HG02884 (cell line): ENCODE measurements at regions not wholly inside any gene's neighbourhood (a gene's known extent, or its start where the extent isn't known, plus 50 kb on each side); places are given as distances from the start of the nearest gene placed in this dataset.
"Not testable (repeated sequence)": the region's sequence is repeated elsewhere in the genome, so short reads cannot be mapped to it uniquely, and the experiment has no call there.

Experiments used
- ATAC-seq: cut with Tn5 transposase; IDR thresholded peaks from one replicate; pipeline ENCODE4 v1.9.1; 2021; ENCODE audit warnings: mild to moderate bottlenecking, moderate library complexity; ENCODE audit not compliant: unreplicated experiment

DNA sequence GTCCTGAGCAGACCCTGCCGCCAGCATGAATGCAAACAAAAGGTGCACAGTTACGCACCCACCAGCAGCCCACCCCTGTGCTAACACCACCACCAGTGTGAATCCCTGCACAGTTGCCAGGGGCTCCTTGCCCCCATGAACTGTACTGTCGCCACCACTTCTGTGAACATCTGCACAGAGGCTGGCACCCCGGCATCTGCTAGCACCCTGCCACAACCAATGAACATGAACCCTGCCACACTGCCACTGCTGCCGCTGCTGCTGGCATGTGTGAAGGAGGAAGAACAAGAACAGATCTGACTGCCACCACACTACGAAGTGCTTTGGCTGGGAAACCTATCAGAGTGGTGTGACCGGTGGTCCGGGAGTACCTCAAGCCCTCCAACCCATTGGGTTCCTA, 261.3 kb downstream of the PARM1 start:
- no peak for ATAC-seq

DNA sequence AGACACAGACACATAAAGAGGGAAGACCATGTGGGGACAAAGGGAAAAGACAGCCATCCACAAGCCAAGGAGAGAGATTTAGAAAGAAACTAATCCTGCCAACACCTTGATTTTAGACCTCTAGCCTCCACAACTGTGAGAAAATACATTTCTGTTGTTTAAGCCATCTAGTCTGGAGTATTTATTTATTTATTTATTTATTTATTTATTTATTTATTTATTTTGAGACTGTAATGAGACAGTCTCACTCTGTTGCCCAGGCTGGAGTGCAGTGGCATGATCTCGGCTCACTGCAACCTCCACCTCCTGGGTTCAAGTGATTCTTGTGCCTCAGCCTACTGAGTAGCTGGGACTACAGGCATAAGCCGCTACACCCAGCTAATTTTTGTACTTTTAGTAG, 259.3 kb downstream of the PARM1 start:
- not testable (repeated sequence) for ATAC-seq

DNA sequence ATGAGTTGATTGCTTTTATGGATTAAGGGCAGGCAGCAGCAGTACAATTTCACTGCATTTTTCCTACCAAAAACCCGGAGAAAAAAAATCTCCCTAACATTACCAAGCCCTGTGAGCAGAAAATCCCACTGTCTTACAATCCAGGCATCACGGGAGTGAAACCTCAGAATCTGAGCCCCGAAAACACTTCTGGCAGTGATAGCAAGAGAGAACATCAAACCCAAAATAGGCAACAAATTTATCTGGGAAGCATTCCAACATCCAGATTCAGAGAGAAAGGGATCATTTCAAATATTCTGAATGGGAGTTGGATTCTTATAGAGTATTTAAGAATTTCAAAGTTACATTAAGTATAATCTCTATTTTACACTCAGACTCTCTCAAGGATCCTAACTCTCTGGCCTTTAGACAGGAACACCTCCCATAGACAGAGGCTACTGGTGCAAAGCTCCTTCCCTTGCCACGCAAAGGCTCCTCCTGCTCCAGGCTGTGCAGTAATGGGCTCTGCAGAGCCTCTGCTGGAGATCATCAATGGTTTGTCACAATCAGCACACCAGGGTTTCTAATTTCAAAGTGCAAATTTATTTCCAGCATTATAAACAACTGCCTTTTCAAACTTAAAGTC, 256.9 kb downstream of the PARM1 start:
- no peak for ATAC-seq

DNA sequence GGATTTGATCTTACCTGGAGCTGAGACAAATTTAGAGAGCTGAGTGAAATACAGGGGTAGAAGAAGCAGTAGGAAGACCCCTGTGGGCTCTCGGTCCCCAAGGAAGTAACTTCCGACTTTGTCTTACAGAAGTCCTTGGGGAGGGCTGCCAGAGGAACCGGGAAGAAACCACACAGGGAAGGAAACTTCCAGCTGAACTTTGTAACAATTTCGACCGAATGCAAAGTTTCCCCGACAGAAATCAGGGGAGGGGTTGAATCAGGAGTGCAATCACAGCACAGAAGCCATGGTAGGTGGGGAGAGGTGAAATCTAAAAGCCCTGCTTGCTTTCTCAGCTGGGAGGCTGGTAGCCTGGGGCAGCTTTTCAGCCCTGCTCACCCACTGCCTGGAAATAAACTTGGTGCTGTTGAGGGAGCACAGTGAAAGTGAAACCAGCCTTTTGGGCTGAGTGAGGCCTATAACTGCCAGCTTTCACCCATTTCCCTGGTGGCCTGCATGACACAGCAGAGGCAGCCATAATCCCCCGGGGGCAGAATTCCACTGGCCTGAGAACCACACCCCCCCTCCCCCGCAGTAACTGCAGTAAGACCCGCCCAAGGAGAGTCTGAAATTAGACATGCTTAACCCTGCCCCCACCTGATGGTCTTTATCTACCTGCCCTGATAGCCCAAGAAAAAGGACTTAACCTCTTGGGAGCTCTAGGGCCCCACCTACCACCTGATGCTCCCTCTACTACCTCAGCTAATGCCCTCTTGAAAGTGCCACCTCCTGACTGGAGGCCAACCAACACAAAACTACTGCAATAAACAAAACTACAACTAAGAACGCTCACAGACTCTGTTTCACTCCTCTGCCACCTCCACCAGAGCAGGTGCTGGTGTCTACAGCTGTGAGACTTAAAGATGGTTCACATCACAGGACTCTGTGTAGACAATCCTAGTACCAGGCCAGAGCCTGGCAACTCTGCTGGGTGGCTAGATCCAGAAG, 248.2 kb downstream of the PARM1 start:
- peak; percentile 86 for ATAC-seq

DNA sequence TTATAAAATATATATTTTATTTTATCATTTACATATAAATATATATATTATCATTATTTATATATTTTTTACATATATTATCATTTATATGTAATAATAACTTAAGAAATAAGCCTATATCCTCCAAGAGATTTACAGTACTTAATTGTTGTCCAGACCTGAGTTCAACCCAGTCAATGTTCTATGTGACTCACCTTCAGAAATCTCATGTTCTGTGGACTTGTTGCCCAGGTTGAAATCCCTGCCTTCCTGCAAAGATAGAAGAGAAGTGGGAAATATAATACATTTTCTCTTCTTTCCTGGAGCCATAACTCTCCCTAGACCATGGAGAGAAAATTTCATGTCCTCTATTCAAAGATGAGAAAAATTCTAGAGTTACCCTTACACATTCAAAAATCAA, 247.3 kb downstream of the PARM1 start:
- ATAC-seq, result no peak

DNA sequence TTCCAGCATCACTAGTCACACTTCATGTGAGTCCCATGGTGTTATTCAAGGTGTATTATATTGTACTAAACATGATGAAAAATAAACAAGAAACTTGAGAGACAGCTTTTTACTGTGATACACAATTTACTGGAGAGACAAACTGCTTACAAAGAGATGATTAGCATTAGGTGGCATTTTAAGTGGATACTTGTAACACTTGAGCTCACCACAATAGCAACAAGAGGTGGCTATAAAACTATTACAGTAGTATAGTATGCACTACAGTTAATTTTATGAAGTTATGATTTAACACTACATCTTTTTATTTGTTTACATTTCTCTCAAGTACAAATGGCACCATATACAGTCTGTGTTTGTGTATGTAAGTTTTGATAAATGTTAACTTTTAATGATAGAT, 246.6 kb downstream of the PARM1 start:
- ATAC-seq, result no peak

DNA sequence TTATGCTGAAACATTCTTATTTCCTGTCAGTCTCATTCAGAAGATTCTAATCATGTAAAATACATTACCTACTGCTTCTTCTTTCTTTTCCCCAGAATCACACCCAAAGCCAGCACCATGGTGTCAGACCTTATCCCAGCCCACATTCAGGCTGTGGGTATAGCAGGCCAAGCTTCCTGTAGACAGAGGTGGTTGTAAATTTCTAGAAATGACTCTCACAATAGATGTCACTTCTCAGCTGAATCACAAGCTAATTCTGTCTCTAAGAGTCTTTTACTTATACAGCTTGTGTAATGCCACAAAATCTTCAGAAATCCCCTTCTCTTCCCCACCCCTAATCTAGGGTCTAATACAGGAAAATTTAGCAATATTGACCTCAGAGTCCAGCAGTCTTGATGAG, 239.6 kb downstream of the PARM1 start:
- peak; percentile 96 for ATAC-seq

DNA sequence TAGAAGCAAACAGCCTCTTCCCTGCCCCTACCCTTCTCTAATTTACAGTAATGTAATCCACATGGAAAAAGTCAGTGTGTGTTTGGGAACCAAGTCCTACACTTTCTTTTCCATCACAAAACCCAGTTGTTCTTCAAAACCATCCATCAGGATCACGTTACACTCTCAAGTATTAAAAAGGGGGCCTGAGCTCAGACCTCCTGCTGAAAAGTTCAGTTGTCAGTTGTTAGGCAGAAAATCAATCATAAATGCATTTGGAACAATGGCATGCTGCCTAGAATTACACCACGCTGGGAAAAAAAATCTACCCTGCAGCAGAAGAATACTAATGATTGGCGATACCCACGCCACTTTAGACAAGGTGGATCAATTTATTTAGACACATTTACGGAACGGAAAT, 236.5 kb downstream of the PARM1 start:
- ATAC-seq, result no peak

DNA sequence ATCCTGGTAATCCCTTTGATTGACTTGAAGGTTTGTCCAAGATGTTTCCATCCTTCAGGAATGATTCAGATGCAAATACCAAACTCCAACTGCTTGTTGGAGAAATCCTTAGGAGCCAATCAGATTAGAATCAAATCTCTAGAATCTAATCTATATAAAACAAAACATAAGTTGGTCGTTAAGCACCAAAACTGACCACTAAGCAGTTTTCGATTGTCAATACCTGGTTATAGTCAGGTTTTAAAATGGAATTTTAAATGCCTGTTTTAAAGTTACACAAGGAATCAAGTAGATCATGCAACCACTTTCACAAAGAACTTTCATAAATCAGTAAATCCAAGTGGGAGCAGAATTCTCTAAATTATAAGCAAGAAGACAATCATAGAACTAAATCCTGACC, 236.1 kb downstream of the PARM1 start:
- no peak for ATAC-seq

DNA sequence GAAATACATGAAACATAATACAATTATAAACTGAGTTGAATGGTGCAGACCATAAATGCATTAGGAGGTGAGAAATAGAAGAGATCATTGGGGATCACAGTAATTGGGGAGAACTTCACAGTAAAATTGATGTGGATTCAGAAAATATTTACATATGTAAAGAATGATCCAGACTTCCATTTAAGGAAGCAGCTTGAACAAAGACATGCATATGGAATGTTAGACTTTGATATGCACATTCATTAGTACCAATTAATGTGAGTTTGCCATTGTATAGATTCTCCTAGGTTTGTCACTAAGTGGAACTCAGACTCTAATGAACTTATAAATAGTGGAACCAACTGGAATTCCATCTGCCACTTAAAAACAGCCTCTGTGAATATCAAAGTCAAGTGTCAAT, 235.6 kb downstream of the PARM1 start:
- ATAC-seq, result no peak

DNA sequence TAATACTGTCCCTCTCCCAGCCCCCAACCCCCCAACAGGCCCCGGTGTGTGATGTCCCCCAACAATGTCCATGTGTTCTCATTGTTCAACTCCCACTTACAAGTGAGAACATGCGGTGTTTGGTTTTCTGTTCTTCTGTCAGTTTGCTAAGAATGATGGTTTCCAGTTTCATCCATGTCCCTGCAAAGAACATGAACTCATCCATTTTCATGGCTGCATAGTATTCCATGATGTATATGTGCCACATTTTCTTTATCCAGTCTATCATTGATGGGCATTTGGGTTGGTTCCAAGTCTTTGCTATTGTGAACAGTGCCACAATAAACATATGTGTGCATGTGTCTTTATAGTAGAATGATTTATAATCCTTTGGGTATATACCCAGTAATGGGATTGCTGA, 232.2 kb downstream of the PARM1 start:
- not testable (repeated sequence) for ATAC-seq

DNA sequence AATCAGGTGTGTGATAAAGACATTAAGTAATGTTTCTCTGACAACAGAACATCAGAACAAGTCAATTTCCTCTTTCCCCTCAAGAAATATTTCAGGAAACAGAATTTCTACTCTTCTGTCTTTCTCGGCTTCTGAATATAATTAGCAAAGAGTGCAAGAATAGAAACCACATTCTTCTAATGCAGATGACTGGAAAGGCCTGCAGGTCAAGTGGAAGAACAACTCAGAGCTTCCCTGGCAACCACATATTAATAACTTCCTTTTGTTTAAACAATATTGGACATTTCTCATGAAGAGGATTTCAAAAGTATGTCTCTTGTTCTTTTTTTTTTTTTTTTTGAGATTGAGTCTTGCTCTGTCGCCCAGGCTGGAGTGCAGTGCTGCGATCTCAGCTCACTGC, 225.5 kb downstream of the PARM1 start:
- no peak for ATAC-seq

DNA sequence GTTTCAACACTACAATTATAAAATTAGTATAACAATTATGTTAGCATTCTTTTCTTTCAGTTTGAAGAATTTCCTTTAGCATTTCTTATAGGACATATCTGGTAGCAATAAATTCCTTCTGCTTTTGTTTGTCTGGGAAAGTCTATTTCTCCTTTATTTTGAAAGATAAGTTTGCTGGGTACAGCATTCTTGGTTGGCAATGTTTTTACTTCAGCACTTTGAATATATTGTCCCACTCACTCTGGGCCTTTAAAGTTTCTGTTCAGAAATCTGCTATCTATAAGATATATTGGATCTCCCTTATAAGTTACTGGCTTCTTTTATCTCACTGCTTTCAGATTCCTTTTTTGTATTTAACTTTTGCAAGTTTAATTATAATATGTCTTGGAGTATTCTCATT, 222.1 kb downstream of the PARM1 start:
- ATAC-seq, result no peak

DNA sequence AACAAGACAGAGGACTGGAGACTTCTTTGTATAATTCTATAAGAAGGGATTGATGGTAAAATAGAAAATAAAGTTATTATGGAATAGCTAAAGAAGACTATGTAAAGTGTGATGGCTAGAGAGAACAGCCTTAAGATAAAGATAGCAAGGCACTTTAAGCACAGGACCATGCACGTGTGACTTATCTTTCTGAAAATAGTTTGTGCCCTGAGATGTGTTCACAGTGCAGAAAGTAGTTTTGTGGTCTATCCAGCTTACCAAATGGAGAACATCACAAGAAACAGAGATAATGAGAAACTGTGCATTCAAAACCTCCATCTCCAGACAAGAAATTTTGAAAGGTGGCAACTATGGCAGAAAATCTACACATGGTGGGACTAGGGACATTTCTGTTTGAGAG, 213.3 kb downstream of the PARM1 start:
- ATAC-seq, result no peak

DNA sequence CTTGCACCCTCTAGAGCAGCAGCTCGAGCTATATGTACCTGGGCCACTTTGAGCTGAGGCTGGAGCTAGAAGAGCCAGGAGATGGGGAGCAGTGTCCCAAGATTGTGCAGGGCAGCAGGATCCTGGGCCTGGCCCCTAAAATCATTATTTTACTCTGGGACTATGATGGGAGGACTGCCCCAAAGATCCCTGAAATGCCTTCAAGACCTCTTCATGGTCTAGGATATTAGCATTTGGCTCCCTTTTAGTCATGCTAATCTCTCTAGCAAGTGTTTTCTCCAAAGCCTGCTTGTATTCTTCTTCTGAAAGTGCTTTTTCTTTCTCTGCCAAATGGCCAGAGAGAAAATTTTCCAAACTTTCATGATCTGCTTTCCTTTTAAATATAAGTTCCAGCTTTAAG, 211.6 kb downstream of the PARM1 start:
- no peak for ATAC-seq

DNA sequence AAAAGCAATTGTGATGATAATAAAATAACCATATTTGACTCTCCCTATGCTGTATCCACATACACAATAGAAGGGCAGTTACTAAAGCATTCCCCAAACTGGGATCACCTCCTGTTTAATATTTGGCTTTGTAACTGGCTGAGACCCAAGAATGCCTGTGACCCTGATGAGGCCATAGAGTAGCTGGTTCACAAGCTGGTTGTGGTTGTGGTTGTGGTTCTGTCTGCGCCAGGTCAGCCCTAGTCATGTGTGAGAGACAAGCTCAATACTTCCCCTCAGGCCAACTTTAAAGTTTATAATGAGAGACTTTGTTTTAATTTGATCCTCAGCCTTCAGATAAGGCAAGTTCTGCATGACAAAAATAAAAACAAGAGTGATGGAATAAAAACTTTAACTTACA, 209.9 kb downstream of the PARM1 start:
- ATAC-seq, result no peak

DNA sequence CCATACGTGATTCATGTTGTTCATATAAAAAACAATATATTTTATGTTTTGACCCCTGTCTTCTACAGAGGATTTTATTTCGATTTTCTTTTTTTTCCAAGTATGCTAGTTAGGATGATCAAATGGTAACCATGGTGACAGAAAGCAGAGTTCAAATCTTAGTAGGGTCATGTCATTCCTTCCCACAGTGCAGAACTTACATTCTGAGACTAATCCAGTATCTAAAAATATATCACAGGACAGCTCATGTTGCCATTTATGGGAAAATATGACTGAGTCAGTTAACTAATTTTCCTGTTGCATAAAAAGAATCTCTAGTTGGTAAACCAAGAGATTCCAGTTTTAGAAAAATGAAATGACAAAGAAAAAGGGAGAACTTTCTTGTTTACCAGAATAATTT, 209.5 kb downstream of the PARM1 start:
- ATAC-seq, result no peak

DNA sequence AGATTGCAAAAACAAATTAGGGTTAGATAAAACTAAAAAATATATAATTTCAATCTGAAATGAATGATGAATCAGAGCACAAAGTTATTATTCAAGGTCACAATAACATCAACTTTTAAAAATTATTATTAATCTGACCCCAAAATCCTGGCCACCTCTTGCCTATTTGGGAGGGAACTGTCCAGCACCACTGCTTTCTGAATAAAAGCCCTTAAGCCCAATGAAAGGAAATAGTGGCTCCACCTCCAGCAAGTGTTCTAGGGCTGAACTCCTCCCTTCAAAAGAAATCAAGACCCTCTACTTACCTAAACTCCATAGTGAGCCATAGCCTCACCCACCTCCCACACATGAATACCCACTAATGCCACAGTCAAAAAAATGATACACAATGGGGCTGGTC, 208.2 kb downstream of the PARM1 start:
- no peak for ATAC-seq

DNA sequence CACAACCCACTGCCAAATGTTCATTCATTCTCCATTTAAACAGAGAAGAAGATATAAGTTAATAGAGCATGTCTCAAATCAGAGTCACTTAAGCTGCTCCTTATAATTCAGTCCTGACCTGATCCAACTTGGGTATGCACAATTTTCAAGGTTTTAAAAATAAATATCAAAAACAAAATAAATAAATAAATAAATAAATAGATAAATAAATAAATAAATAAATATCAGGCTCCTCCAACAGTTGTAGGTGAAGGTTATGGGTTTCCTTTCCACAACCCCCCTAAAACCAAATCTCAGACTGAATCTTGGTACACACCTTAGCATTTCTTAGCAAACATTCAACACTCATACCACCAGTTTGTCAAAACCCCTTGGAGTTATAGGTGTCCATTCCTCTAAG, 204.4 kb downstream of the PARM1 start:
- no peak for ATAC-seq

DNA sequence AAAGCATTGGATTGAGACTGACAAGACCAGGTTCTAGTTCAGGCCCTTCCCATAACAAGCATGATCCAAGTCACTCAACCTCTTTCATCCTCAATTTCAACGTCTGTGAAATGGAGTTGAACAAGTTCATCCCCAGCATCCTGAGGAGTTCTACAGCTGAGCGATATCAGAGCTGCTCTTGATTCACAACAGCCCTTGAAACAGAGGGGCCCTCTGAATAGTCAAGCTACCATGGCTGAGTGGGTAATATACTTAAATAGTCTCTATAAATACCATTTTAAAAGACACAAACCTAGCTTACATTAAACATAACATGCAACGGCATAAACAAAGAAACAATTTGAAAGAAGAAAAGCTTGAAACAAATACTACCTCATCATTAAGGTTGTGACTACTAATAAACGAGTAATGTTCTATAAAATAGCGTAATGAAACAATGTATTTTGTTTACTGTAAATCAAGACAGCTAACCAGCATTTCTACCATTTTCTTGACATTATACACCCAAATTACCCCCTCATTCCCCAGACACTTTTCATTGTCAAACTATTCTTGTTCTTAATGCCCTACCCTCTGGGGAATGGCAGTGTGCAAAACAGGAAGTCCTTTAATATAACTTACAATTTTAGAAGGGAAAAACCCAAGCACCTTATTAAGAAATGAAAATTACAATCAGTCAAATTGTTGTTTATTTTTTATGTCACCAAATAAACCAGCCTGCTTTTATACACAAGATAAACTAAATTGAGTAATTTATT, 202.3 kb downstream of the PARM1 start:
- peak; percentile 52 for ATAC-seq

DNA sequence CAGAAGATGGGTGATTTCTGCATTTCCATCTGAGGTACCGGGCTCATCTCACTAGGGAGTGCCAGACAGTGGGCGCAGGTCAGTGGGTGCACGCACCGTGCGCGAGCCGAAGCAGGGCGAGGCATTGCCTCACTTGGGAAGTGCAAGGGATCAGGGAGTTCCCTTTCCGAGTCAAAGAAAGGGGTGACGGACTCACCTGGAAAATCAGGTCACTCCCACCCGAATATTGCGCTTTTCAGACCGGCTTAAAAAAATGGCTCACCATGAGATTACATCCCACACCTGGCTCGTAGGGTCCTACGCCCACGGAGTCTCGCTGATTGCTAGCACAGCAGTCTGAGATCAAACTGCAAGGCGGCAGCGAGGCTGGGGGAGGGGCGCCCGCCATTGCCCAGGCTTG, 194.0 kb downstream of the PARM1 start:
- not testable (repeated sequence) for ATAC-seq

DNA sequence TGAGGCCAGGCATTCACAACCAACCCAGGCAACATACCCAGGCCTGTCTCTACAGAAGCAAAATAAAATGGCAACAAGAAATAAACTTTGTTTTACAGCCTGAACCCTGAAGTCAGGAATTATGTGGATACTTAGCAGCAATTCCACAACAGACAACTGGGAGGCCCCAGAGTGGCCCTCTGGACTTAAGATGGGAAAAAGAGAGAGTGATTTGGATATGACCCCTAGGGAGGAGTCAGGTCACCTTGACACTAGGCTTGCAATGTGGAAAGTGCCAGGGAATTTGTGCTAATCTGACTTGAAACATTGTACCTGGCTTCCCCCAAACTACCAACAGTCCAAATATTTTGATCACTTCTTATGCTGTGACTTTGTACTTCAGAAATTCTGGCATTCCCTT, 193.1 kb downstream of the PARM1 start:
- no peak for ATAC-seq
